IPS-18a (cell line): ENCODE measurements at regions not wholly inside any gene's neighbourhood (a gene's known extent, or its start where the extent isn't known, plus 50 kb on each side); places are given as distances from the start of the nearest gene placed in this dataset.

ENCODE experiments used
- H3K27ac ChIP-seq: one replicate; pipeline ENCODE4 v1.5.1; 2013; ENCODE audit warnings: low read length
- H3K27me3 ChIP-seq: one replicate; pipeline ENCODE4 v1.6.1; 2013; ENCODE audit warnings: mild to moderate bottlenecking, low read length; ENCODE audit not compliant: control insufficient read depth, insufficient read depth
- H3K36me3 ChIP-seq: one replicate; pipeline ENCODE4 v1.6.1; 2013; ENCODE audit warnings: low read depth, low read length; ENCODE audit not compliant: control insufficient read depth
- H3K4me1 ChIP-seq: one replicate; pipeline ENCODE4 v1.6.1; 2013; ENCODE audit warnings: low read depth, low read length; ENCODE audit not compliant: control insufficient read depth
- H3K4me3 ChIP-seq: one replicate; pipeline ENCODE4 v1.5.1; 2013; ENCODE audit warnings: low read length
- H3K9ac ChIP-seq: one replicate; pipeline ENCODE4 v1.6.1; 2013; ENCODE audit warnings: mild to moderate bottlenecking, low read length, moderate library complexity
- H3K9me3 ChIP-seq: one replicate; pipeline ENCODE4 v1.6.1; 2013; ENCODE audit warnings: low read depth, low read length; ENCODE audit not compliant: control insufficient read depth

- Histone ChIP-seq H3K27ac (no peak overlapping the region), H3K4me1 (no peaks in the 10 kb centered on the region)
Observed at GRCh38 chr10:43815181-43815885, 166.7 kb upstream of the ZNF32 start.

GRCh38 chr10:43814663-43815062 is 166.0 kb upstream of the ZNF32 start:
- H3K4me3 ChIP-seq, result no peak overlapping the region
- no peaks in the 10 kb centered on the region for H3K36me3 ChIP-seq
- H3K27me3 ChIP-seq, result no peaks in the 10 kb centered on the region
- H3K4me1 ChIP-seq, result no peaks in the 10 kb centered on the region
- no peaks in the 10 kb centered on the region for H3K9me3 ChIP-seq
- no peak overlapping the region for H3K9ac ChIP-seq
- no peak overlapping the region for H3K27ac ChIP-seq

More at GRCh38 chr10:43815181-43815885, 166.7 kb upstream of the ZNF32 start:
- Histone ChIP-seq H3K36me3 (no peaks in the 10 kb centered on the region), H3K9me3 (no peaks in the 10 kb centered on the region), H3K27me3 (no peaks in the 10 kb centered on the region), H3K9ac (no peak overlapping the region), H3K4me3 (no peak overlapping the region)

GRCh38 chr10:43811871-43812270 is 163.2 kb upstream of the ZNF32 start:
- Histone ChIP-seq H3K9ac (no peak overlapping the region), H3K4me1 (no peaks in the 10 kb centered on the region)

GRCh38 chr10:43809211-43809930 is 160.7 kb upstream of the ZNF32 start:
- Histone ChIP-seq H3K9ac (no peak overlapping the region), H3K9me3 (no peaks in the 10 kb centered on the region), H3K27ac (no peak overlapping the region), H3K4me3 (no peak overlapping the region), H3K27me3 (no peaks in the 10 kb centered on the region), H3K4me1 (no peaks in the 10 kb centered on the region), H3K36me3 (no peaks in the 10 kb centered on the region)

More at GRCh38 chr10:43811871-43812270, 163.2 kb upstream of the ZNF32 start:
- no peak overlapping the region for H3K27ac ChIP-seq
- no peaks in the 10 kb centered on the region for H3K36me3 ChIP-seq
- no peaks in the 10 kb centered on the region for H3K9me3 ChIP-seq
- no peak overlapping the region for H3K4me3 ChIP-seq
- no peaks in the 10 kb centered on the region for H3K27me3 ChIP-seq

GRCh38 chr10:43808136-43808535 is 159.5 kb upstream of the ZNF32 start:
- H3K9me3 ChIP-seq, result no peaks in the 10 kb centered on the region
- no peaks in the 10 kb centered on the region for H3K4me1 ChIP-seq
- no peak overlapping the region for H3K4me3 ChIP-seq
- H3K27ac ChIP-seq, result no peak overlapping the region
- no peaks in the 10 kb centered on the region for H3K36me3 ChIP-seq
- H3K9ac ChIP-seq, result no peak overlapping the region
- H3K27me3 ChIP-seq, result no peaks in the 10 kb centered on the region

GRCh38 chr10:43806831-43807640 is 158.4 kb upstream of the ZNF32 start:
- no peaks in the 10 kb centered on the region for H3K4me1 ChIP-seq
- no peak overlapping the region for H3K9ac ChIP-seq
- H3K4me3 ChIP-seq, result no peak overlapping the region
- no peaks in the 10 kb centered on the region for H3K27me3 ChIP-seq
- H3K27ac ChIP-seq, result no peak overlapping the region
- H3K9me3 ChIP-seq, result no peaks in the 10 kb centered on the region
- H3K36me3 ChIP-seq, result no peaks in the 10 kb centered on the region

GRCh38 chr10:43803791-43804190 is 155.1 kb upstream of the ZNF32 start:
- H3K4me1 ChIP-seq, result no peaks in the 10 kb centered on the region
- H3K4me3 ChIP-seq, result no peak overlapping the region
- H3K9ac ChIP-seq, result no peak overlapping the region
- no peaks in the 10 kb centered on the region for H3K9me3 ChIP-seq
- no peak overlapping the region for H3K27ac ChIP-seq
- H3K36me3 ChIP-seq, result no peaks in the 10 kb centered on the region
- no peaks in the 10 kb centered on the region for H3K27me3 ChIP-seq

- no peaks in the 10 kb centered on the region for H3K36me3 ChIP-seq
- no peak overlapping the region for H3K9ac ChIP-seq
- no peak overlapping the region for H3K27ac ChIP-seq
- H3K9me3 ChIP-seq, result no peaks in the 10 kb centered on the region
- no peaks in the 10 kb centered on the region for H3K27me3 ChIP-seq
- no peak overlapping the region for H3K4me3 ChIP-seq
- no peaks in the 10 kb centered on the region for H3K4me1 ChIP-seq
Observed at GRCh38 chr10:43802988-43803696, 154.5 kb upstream of the ZNF32 start.

GRCh38 chr10:43801626-43802025 is 152.9 kb upstream of the ZNF32 start:
- no peak overlapping the region for H3K4me3 ChIP-seq
- no peaks in the 10 kb centered on the region for H3K9me3 ChIP-seq
- H3K9ac ChIP-seq, result no peak overlapping the region
- H3K27me3 ChIP-seq, result no peaks in the 10 kb centered on the region
- H3K36me3 ChIP-seq, result no peaks in the 10 kb centered on the region
- no peak overlapping the region for H3K27ac ChIP-seq
- H3K4me1 ChIP-seq, result no peaks in the 10 kb centered on the region

- Histone ChIP-seq H3K9ac (no peak overlapping the region), H3K27ac (no peak overlapping the region), H3K4me3 (no peak overlapping the region), H3K36me3 (no peaks in the 10 kb centered on the region), H3K4me1 (no peaks in the 10 kb centered on the region), H3K9me3 (no peaks in the 10 kb centered on the region), H3K27me3 (no peaks in the 10 kb centered on the region)
Observed at GRCh38 chr10:43801140-43801539, 152.5 kb upstream of the ZNF32 start.

GRCh38 chr10:43796781-43797180 is 148.1 kb upstream of the ZNF32 start:
- Histone ChIP-seq H3K4me1 (no peaks in the 10 kb centered on the region), H3K36me3 (no peaks in the 10 kb centered on the region), H3K27me3 (no peaks in the 10 kb centered on the region), H3K9me3 (no peaks in the 10 kb centered on the region), H3K9ac (no peak overlapping the region), H3K27ac (no peak overlapping the region), H3K4me3 (no peak overlapping the region)
